T-helper 1 cell (primary cell): ENCODE measurements at regions not wholly inside any gene's neighbourhood (a gene's known extent, or its start where the extent isn't known, plus 50 kb on each side); places are given as distances from the start of the nearest gene placed in this dataset.
"Not testable (repeated sequence)": the region's sequence is repeated elsewhere in the genome, so short reads cannot be mapped to it uniquely, and the experiment has no call there.

Experiments
- DNase-seq, 5 donors: peaks; one replicate each; pipeline ENCODE4 v3.0.0-alpha.2; 2012 to 2020

DNA sequence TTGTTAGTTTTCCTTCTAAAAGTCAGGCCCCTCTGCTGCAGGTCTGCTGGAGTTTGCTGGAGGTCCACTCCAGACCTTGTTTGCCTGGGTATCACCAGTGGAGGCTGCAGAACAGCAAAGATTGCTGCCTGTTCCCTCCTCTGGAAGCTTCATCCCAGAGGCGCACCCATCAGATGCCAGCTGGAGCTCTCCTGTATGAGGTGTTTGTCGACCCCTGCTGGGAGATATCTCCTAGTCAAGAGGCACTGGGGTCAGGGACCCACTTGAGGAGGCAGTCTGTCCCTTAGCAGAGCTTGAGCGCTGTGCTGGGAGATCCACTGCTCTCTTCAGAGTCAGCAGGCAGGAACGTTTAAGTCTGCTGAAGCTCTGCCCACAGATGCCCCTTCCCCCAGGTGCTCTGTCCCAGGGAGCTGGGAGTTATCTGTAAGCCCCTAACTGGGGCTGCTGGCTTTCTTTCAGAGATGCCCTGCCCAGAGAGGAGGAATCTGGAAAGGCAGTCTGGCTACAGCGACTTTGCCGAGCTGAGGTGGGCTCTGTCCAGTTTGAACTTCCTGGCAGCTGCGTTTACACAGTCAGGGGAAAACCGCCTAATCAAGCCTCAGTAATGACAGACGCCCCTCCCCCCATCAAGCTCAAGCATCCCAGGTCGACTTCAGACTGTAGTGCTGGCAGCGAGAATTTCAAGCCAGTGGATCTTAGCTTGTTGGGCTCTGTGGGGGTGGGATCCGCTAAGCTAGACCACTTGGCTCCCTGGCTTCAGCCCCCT is 49.9 kb upstream of the PGBD5 start:
- DNase-seq = not testable (repeated sequence)
